SK-N-SH (cell line): ENCODE measurements at regions not wholly inside any gene's neighbourhood (a gene's known extent, or its start where the extent isn't known, plus 50 kb on each side); places are given as distances from the start of the nearest gene placed in this dataset.

Experiments
- CTCF ChIP-seq: fragments of 200-600 bp; sonication (generic); IDR thresholded peaks from 2 replicates; pipeline ENCODE4 v1.6.1; 2017; ENCODE audit warnings: antibody characterized with exemption, mild to moderate bottlenecking, moderate library complexity
- FOSL2 ChIP-seq: IDR thresholded peaks from 2 replicates; pipeline ENCODE4 v1.4.0; 2012; ENCODE audit warnings: low read depth, mild to moderate bottlenecking, moderate library complexity, borderline replicate concordance
- REST ChIP-seq: IDR thresholded peaks from 2 replicates; pipeline ENCODE4 v1.6.1; 2012; ENCODE audit warnings: mild to moderate bottlenecking, low read depth, low read length, moderate library complexity
- USF1 ChIP-seq: IDR thresholded peaks from 2 replicates; pipeline ENCODE4 v1.4.0; 2012; ENCODE audit warnings: low read depth, borderline replicate concordance

GRCh38 chr3:5462086-5462485, 274.6 kb downstream of the EDEM1 start:
- TF ChIP-seq CTCF (no peak), USF1 (no peak), REST (no peak), FOSL2 (no peak)
